GM18907 (cell line): ENCODE measurements at regions not wholly inside any gene's neighbourhood (a gene's known extent, or its start where the extent isn't known, plus 50 kb on each side); places are given as distances from the start of the nearest gene placed in this dataset.

ENCODE experiments used
- ATAC-seq: cut with Tn5 transposase; IDR thresholded peaks from one replicate; pipeline ENCODE4 v1.9.1; 2021; ENCODE audit warnings: mild to moderate bottlenecking, moderate library complexity; ENCODE audit not compliant: unreplicated experiment

DNA sequence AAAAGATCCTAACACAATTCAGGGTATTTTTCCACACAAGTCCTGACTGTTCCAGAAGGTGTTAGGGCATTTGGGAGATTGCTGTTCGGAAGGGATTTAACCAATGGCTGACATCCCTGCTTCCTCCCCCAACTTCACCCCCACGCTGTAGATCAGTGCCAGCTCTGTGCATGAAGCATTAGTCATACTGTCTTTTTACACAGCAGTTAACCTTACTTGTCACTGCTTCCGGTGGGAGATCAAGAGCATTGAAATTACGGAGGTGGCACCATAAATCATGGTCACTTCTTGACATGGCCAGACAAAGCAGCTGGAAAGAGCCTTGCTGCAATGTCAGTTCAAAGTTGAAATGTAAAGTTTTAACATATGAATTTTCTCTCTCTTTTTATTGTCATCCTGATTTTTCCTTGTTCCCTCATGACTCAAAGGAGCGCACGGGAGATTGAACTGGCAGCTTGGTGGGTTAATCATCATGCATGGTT, 70.2 kb downstream of the HRH4 start:
- ATAC-seq = no peak

- no peak for ATAC-seq
Measured at GRCh38 chr18:24534271-24534670, 73.8 kb downstream of the HRH4 start.

DNA sequence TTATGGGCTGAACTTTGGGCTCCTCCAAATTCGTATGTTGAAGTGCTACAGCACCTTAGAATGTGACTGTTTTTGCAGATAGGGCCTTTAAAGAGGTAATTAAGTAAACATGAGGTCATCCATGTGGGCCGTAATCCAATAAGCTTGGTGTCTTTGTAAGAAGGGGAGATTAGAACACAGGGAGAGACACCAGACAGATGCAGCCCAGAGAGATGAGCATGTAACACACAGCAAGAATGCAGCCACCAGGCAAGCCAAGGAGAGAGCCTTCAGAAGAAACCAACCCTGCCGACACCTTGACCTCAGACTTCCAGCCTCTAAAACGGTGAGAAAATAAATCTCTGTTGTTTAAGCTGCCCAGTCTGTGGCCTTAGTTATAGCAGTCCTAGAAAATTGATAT, 74.3 kb downstream of the HRH4 start:
- no peak for ATAC-seq

GRCh38 chr18:24535527-24536295, 75.3 kb downstream of the HRH4 start:
- ATAC-seq = no peak

GRCh38 chr18:24536326-24536725, 75.9 kb downstream of the HRH4 start:
- no peak for ATAC-seq

DNA sequence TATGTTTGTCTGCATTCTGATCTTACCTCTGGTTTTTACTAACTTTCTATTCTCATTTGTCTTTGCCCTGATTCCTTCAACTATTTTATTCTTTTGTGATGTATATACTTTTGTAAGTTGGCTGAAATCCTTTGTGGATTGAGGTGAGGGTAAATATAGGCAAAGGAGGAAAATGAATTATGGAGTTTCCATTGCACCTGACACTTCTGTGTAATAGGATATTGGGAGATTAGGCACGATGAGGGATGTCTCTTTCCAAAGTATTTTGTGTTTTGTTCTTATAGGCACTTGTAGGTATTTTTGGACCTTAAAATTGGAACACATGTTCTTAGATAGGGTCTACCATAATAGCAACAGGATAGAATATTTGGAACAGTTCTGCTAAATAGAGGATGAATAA, 76.4 kb downstream of the HRH4 start:
- ATAC-seq = no peak

DNA sequence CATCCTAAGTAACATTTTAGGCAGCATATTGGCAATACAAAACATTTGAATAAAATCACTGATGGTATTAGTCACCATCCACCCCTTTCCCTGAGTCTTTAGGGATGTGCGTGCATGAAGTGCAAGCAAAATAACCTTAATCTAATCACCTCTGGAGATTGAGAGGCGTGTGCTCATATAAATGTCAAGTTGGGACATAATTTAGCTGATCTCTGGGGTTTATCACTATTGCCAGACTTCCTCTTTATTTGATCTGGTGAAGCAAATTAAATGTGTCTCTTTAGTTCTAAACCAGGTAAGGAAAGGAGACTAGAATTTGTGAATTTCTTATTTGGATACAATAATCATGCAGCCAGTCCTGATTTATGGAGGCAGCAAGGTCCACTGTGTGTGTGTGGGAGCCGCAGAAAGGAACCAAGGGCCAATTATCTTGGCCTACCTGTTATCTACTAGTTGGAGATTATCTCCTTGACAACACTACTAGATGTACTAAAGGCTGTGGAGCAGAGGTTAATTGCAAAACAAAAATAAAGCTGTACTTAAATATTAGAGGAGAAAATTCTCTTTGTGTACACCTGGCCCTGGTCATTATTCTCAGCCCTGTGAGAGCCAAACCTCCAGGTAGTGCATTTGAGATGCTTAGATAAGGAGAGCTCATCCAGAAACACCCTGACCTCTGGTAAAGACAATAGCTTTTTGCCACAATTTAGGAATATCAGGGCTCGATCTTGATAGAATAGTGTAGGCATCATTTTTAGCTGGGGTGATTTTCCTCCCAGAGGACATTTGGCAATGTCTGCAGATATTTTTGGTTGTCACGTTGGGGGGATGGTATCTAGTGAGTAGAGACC, 78.2 kb downstream of the HRH4 start:
- ATAC-seq = no peak

- ATAC-seq = no peak
Measured at GRCh38 chr18:24539866-24540617, 79.6 kb downstream of the HRH4 start.

- ATAC-seq = no peak
Measured at GRCh38 chr18:24540896-24541295, 80.5 kb downstream of the HRH4 start.

GRCh38 chr18:24543086-24543794, 82.8 kb downstream of the HRH4 start:
- ATAC-seq = no peak

GRCh38 chr18:24543795-24544498, 83.5 kb downstream of the HRH4 start:
- ATAC-seq = no peak

- ATAC-seq = no peak
Measured at GRCh38 chr18:24544949-24545348, 84.5 kb downstream of the HRH4 start.

DNA sequence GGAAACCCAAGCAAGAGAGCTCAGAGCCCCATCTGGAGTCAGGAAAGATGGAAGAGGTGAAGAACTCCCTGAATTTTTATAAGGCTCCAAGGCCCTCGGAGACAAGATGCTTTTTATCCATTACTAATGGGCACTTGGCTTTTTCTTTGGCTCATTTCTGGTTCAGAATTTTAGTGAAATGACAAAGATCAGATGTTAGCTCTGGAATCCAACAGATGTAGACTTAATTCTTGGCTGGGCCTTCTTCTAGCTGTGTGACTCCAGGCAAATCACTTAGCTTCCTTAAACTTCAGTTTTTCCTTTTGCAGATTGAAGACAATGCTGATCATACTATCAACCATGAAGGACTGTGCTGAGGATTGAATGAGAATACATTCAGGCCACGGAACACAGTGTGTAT, 85.2 kb downstream of the HRH4 start:
- ATAC-seq = no peak

DNA sequence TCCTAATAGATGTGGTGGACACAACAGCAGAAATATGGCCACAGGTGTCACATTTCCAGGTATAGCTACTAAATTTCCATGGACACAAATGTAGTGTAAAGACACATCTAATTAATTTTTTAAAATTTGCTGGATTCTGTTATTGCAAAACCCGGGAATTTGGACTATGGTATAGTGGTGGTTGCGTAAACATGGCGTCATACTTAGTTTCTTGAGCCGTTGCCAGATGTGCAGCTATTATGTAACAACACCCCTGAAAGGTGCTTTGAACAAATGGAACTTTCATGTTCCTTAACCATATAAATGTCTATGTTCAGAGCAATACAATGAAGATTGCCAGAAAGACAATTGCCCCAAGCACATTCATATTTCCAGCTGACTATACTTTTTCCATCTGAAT, 85.9 kb downstream of the HRH4 start:
- no peak for ATAC-seq

DNA sequence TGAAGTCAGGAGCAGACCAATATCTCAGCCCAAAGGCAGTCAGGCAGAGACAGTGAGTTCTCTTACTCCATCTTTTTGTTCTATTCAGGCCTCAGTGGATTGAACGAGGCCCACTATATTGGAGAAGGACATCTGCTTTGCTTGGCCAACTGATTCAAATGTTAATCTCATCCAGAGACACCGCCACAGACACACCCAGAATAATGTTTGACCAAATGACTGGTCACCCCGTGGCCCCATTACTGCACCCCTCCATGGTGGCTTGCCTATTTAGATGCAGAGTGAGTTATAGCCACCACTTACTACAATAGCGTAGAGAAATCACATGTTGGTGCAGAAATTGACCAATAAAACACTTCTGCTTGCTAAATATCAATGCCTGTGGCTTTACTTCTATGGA, 88.1 kb downstream of the HRH4 start:
- ATAC-seq = no peak

DNA sequence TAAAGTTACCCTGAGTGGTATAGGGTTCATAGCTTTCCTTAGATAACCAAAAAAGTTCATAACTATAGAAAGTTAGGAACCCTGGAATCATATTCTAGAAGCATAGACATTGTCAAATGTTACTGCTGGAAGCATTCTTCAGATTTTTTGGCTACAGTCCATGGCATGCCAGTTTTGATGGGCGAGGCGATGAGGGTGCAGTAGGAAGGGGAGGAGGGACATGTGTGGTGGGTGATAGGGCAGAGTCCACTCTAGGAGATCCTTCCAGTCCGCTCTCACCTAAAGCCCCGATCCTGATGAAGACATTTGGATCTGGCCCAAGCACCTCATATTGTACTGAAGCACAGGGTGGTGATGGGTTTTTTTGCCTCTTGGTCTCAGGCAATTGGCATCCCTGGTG, 91.8 kb downstream of the HRH4 start:
- ATAC-seq = no peak

DNA sequence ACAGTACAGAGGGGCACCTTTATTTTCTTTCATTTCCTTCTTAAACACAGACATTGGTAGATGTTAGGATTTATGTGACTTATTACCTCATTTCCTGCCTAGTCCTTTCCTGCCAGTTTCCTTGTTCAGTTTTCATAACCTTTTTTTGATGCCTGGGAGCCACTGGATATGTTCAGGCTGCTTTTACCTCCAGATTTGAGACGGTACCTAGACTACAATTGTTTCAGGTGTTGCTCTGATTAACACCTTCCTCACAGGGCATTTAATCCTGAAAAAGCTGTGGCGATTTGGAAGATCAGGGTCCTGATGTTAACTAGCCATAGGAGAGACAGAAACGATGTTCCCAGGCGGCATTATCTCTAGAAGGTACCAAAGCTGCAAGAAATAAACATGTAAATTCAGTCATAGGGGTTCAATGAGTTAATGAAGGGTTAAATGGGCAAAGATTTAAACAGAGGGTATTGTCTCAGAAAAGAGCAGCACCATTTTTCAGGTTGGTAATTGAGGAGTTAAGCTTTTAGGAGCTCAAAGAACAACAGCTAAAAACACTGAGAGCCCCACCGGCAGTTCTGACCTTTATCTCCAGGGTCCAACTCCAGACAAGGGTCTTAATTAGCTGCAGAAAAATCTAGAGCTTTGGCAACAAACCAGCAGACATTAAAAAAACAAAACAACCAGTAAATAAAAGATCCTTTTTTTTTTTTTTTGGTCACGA, 93.3 kb downstream of the HRH4 start:
- ATAC-seq = no peak

GRCh38 chr18:24558403-24558802, 98.0 kb downstream of the HRH4 start:
- no peak for ATAC-seq

- ATAC-seq = no peak
Measured at GRCh38 chr18:24559526-24559925, 99.1 kb downstream of the HRH4 start.
